ENCODE measurements at regions not wholly inside any gene's neighbourhood (a gene's known extent, or its start where the extent isn't known, plus 50 kb on each side); places are given as distances from the start of the nearest gene placed in this dataset.

DNA sequence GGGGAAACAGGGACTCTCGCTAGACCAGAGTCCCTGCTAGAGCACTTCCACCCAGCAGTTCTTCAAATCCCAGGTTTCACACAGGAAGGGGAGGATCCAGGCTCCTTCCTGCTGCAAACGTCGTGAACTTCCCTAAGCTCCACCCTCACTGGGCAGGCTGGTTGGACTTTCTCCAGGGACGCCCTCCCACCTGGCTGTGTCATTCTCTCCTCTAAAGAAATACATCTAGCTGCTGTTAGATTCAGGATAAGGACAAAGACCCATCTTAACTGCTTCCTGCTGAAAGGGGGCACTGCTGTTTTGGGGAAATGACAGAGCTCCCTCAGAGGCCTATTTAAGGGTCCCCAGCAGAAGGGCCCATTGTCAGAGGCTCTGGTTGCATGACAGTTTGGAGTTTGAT is 230.7 kb downstream of the SEMA6A start:
- no peak overlapping the region for H3K4me3 ChIP-seq
- WGBS (ENCODE audit: low lambda C conversion rate, missing lambda C conversion rate): 63% methylated on average over 4 of the region's 4 CpGs
- H2AFZ ChIP-seq: no peak overlapping the region
- no peaks in the 10 kb centered on the region for H3K36me3 ChIP-seq (replicated peaks; ENCODE audit: insufficient read depth, low read depth)
- no peak for TF ChIP-seq CTCF (IDR thresholded peaks at IDR 0.05; ENCODE audit: poor library complexity)
- TF ChIP-seq EZH2 (IDR thresholded peaks at IDR 0.05; ENCODE audit: borderline replicate concordance): no peak
- TF ChIP-seq EZH2phosphoT487 (IDR thresholded peaks at IDR 0.05; ENCODE audit: low read depth, severe bottlenecking, unreplicated experiment): no peak
- H3K4me1 ChIP-seq (ENCODE audit: insufficient read depth): no peaks in the 10 kb centered on the region
- no peak overlapping the region for H3K27ac ChIP-seq
- no peak for DNase-seq (ENCODE audit: low spot score)
- no peaks in the 10 kb centered on the region for H4K20me1 ChIP-seq (ENCODE audit: insufficient read depth, poor library complexity, severe bottlenecking)
- H3K27me3 ChIP-seq: no peaks in the 10 kb centered on the region
- H3K4me2 ChIP-seq: no peak overlapping the region
- no peaks in the 10 kb centered on the region for H3K9me3 ChIP-seq (ENCODE audit: low read depth)
- no peaks in the 10 kb centered on the region for H3K79me2 ChIP-seq
- H3K9me2 ChIP-seq (replicated peaks; ENCODE audit: insufficient read depth): no peaks in the 10 kb centered on the region
